Inferior parietal cortex (tissue), 1 donor: ENCODE measurements at regions not wholly inside any gene's neighbourhood (a gene's known extent, or its start where the extent isn't known, plus 50 kb on each side); places are given as distances from the start of the nearest gene placed in this dataset.
"Not testable (repeated sequence)": the region's sequence is repeated elsewhere in the genome, so short reads cannot be mapped to it uniquely, and the experiment has no call there.

Experiments
- DNase-seq: peaks from one replicate; pipeline ENCODE4 v3.0.0-alpha.2; 2016; ENCODE audit errors: extremely low spot score

DNA sequence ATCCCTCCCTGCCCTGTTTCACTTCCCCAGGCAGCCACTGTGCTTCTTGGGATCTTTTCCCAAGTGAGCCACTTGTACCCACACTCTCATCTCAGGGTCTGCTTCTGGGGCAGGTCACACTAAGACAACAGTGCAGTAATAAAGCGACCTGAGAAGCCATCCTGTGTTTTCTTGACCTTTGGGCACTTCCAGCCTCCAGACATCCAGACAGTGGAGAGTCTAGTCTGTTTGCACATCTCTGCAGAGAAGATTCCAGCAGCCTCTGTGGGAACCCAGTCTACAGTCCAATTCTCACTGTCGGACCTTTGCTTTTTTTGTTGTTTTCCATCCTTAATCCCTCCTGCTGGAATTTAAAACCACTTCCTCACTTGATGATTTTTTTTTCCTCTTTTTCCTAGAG, 50.3 kb upstream of the ATP6AP2 start:
- no peak for DNase-seq

DNA sequence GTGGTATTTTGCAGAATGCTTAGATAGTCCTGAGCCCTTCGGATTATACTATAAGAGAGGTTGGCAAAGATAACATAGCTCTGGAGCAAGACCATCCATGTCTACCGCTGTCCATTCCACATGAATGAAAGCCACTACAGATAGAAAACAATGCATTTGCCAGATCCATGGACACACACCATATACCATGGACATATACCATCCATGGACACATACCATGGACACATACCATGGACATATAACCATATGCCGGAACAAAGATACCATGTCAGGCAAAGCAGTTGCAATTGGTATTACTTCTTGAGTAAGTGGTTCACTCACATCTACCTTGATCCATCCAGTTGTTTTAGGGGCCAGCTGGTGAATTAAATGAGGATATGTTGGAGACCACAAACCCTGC, 53.2 kb upstream of the ATP6AP2 start:
- DNase-seq: no peak

DNA sequence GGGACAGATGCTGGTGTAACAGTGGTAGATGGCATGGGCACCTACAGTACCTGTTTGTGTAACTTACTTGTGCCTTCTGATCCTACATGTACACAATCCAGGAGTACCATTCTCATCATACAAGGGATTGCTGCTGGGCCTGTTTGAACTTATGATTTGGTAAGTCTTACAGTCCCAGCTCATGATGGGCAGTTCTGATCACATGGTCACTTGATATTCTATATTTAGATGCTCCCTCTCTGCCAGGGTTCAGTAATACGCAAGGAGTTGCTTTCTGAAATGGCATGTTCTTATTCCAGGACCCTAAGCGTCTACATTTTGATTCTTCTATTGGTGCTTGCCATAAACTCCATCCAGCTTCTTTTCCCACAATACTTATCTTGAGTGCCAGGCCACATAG, 54.4 kb upstream of the ATP6AP2 start:
- no peak for DNase-seq

DNA sequence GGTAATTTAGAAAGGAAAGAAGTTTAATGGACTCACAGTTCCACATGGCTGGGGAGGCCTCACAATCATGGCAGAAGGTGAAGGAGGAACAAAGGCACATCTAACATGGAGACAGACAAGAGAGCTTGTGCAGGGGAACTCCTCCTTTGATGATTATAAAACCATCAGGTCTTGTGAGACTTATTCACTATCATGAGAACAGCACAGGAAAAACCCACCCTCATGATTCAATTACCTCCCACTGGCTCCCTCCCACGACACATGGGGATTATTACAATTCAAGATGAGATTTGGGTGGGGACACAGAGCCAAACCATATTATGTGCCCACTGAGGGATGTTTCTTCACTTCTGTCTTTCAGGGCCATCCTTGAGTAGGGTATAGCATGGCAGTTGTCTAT, 54.9 kb upstream of the ATP6AP2 start:
- not testable (repeated sequence) for DNase-seq

DNA sequence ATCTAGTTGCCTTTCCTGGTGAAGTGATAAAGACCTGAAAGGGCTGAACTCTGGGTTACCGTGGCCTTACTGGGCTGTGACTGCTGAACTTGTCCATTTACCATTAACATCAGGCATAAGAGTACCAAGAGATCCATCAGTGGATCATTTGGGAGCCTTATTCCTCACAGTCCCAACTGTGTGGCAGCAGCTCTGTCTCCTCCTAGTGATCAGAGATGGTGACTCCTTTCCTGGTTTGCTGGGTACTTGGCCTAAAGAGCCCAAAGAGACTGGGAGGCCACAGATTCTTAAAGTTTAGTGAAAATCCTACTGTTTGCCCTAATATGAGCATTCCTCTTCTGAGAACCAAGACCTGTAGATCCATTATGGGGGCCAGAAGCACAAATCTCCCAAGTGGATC, 56.3 kb upstream of the ATP6AP2 start:
- no peak for DNase-seq

DNA sequence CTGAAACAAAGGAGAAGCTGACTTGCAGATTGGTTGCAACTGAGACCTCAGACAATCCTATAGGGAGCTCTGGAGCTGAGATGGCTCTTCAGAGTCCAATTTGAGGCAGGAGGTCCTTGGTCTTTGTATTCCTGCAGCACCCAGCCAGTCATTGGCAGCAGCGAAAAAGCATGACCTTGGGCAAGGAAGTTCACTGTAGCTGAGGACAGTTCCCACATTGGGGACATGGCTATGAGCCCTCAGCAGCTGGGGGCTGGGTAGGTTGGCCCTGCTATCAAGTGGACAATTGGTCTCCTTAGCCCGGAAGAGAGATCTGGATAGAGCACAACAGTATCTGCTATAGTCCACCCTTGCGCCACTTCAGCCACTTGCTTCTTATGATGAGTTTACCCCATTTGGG, 56.9 kb upstream of the ATP6AP2 start:
- no peak for DNase-seq

DNA sequence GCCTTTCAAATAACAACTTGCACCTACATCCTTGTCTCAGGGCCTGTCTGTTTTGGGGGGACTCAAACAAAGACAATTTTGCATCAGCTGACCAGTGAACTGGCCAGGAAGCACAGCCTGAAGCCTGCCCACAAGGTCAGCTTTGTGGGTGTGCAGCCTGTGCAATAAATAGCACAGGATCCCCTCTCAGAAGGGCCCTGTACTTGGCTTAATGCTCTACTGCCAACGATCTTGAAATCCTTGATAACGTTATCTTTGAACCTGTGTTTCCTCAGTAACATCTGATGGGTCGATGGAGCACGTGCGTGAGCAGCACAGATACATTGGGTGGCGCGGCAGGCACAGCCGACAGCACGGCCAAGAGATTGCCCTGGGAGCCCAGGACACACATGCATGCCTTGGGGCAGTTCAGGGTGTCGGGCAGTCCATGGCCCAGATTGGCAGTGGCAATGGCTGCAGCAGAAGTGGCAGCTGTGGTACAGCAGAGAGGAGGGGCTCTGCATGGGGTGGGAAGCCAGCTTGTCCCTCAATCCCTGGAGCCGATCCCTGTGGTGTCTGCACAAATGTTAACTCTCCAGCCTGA, 58.8 kb upstream of the ATP6AP2 start:
- DNase-seq: no peak

DNA sequence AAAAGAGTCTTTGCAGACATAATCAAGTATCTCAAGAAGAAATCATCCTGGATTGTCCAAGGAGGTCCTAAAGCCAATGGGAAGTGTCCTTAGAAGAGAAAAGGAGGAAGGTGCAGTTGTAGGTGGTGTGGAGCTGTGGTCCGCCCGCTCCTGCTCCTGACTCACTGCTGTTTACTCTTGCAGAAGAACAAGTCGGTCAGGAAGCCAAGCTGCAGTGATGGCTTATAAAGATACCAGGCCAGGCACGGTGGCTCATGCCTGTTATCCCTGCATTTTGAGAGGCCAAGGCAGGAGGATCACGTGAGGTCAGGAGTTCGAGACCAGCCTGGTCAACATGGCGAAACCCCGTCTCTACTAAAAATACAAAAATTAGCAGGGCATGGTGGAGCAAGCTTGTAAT, 66.4 kb upstream of the ATP6AP2 start:
- DNase-seq: no peak

DNA sequence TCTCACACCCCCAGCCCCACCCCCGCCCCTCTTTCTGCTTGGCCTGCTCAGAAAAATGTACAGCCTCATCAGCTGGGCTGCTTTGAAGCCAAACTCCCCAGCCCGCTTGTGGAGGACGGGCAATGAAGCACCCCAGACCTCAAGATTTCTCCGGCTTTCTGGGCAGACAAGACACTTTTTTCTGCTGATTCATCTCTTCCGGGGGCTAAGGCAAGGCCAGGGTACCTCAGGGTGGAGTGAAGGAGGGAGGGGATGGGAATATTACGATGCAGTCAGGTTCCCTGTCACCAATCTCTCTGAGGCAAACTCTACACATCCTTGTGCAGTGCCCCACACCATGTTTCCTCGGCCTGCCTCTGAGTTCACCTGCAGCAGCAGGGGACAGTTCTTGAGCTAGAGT, 66.9 kb upstream of the ATP6AP2 start:
- no peak for DNase-seq

DNA sequence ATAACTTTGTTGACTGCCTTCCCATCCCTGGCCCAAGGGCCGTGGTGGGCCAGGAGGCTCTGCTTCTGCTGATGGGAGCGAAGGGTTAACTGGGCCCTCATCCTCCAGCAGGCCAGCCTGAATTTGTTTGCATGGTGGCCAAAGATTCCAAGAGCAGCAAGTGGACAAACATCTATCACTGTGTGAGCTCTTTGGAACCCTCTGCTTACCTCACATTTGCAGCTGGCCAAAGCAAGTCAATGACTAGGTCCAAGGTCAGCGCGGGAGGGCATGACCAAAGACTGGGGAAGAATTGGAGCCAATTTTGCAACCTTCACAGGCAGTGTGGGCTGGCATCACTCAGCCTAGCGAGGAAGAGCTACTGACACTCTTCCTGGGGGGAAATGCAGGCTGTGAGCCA, 67.8 kb upstream of the ATP6AP2 start:
- no peak for DNase-seq

DNA sequence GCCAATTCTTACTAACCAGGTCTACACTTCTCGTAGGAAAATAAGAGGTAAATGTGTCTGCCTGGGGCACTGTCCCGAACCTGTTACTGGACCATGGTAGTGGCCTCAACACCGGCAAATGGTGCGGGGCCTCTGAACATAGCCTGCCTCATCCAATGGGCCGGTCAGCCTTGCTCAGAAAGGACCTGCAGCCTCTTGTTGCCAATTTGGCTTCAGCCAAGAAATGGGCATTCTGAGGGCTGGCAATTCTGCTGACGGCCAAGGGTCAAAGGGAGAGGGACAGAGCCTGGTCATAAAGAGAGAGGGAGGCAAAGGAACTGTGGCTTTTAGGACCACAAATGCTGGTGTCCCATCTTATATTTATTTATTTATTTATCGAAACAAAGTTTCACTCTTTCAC, 69.5 kb upstream of the ATP6AP2 start:
- DNase-seq: no peak

DNA sequence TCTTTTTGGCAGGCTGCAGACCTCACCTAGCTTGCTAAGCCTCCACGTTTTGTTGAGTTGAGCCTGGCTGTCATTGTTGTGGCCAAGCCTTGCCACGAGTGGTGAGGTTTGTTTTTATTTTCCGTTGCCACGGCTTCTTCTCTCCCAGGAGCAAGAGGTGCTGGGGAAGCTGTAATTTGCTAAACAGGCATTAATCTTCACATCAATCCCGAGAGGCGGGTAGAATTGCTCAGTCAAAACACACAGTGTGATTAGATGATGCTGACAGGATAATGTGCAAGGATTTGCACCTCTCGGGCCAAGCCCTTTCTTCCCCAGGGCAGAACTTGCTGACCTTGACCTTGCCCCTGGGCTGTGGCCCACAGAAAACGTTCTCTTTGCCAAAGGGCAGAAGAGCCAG, 72.2 kb upstream of the ATP6AP2 start:
- DNase-seq: no peak

DNA sequence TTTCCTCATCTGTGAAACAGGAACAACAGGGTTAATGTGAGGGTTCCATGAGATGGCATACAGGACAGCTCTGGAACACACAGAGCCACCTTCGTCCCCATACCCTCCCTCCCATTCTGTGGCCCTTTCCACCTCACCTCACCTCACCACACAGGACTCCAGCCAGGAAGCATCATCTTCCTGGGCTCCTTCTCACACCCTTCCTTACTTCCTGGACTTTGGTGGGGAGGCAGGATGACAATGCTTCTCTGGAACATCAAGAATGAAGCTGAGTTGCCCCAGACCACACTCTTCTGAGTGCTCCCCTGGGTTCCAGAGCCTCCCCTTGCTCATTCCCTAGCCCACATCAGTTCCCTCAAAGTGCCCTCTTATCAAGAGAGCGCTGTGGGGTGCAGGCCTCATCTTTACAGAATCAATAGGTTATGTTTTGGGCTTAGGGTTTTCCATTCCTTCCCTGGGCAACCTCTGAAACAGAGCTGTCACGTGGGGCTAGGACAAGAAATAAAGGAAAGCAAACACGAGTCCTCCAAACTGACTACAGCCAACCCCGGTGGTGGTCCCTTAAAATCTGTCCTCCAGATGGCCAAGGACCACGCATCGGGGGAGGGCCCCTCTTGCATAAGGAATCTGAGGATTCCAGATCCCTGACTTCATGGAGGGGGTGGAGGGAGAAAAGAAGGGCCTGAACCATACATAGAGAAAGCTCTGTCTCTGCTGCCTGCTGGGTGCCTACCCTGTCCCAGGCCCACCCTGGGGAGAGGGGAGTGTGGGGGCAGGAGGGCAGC, 74.4 kb upstream of the ATP6AP2 start:
- DNase-seq: no peak

DNA sequence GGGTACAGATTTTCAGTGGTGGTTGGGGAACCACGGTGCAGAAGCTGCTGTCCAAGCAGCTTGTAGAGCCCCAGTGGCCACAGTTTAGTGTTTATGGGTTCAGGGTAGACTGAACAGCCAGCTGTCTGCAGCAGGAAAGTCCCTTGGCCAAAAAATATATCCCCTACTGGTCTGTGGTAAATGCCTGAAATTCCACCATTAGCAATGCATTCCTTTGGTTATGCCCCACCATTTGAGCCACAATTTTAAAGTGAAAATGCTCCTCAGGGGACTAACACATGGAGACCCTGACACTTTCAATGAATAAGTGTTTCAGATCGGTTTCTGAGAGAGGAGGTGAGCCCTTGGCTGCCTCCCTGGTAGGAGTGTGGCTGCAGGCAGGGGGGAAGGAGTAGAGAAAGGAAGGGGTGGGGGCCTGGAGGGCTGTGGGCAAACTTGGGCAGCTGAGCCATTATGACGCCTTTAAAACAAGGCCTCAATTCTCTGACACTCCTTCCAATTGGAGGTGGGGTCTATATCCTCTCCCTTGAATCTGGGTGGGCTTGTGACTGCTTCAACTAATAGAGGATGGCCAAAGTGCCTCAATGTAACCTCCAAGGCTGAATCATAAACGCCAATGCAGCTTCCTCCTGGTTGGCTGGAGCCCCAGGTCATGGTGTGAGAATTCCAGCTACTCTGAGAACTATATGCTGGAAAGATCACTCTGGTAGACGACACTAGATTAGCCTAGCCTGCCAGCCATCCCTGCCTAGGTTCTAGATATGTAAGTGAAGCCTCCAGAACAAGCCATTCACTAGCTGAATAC, 75.8 kb upstream of the ATP6AP2 start:
- no peak for DNase-seq

DNA sequence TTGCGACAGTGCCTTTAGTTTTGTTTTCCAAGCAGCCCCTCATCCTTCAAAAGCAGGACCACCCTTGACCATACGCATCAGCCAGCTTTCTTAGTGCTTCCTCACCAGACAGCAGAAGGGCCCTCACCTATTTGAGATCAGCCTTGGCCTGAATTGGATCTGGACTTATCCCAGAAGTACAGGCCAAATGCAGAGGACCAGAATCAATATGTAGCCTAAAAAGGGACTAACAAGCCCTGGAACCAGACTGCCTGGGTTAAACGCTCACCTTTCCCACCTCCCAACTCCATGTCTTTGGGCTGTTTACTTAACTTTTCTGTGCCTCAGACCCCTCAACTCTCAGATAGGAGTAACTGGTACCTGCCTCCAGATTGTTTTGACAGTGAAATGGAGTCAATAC, 77.7 kb upstream of the ATP6AP2 start:
- DNase-seq: no peak

DNA sequence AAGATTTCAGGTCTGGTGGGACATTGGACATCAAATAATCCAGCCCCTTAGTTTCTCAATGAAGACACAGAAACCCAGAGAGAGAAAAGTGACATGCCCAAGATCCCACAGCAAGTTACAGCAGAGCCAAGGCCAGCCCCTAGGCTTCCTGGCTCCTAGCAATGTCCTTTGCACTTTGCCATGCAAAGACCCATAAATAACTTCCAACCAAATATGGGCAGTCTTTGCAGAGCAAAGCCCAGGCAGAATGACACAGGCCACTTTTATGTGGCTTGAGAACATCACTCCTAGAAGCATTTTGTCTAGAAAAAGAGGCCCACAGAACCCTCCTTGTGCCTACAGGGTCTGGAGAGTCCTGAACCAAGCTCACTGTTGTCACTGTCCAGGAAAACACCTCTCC, 78.1 kb upstream of the ATP6AP2 start:
- DNase-seq: no peak

DNA sequence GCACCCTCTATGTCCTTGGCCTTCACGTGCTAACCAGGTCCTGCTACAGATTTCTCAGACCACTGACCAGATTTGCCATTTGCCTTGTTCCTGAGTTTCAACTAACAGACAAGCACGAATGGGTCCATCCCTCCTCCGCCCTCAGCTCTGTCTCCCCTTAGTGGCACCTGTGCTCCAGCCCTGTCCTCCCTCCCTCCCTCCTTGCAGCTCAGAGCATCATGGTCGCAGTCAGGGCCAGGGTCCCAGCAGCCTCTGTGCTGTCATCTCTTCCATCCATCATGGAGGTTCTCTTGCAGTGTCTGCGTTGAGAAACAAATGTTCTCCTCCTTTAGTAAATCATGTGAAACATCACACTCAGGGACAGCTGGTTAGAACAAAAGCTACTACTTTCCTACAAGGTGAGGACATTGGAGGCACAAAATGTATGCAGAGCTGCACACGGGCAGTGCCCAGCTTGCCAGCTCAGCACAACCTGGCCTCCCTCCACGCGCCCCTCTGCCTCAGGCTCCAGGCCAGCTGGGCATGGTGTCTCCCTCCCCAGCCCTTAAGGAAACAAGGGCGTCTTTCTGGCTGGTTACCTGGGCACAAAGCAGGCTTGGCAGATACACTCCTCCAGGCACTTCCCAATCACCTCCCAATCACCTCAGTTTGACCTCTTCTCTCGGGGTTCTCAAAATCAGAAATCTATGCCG, 79.5 kb upstream of the ATP6AP2 start:
- DNase-seq: no peak

DNA sequence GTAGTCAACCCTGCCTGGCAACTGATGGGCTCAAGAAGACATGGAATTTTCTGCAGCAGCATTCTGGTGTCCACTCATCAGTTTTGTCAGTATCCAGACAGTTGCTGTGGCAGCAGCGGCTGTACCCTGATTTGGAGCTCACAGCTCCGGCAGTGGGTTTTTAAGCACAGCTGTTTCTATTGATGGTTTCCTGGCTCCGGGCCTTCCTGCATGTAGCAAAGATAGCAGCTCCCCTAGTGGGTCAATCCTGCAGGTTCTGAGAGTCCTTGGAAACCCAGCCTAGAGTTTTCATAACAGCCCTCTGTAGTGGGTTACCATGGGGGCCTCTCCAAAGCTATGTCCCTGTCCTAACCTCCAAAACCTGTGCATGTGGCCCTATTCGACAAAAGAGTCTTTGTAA, 84.0 kb upstream of the ATP6AP2 start:
- DNase-seq: peak; percentile 15

DNA sequence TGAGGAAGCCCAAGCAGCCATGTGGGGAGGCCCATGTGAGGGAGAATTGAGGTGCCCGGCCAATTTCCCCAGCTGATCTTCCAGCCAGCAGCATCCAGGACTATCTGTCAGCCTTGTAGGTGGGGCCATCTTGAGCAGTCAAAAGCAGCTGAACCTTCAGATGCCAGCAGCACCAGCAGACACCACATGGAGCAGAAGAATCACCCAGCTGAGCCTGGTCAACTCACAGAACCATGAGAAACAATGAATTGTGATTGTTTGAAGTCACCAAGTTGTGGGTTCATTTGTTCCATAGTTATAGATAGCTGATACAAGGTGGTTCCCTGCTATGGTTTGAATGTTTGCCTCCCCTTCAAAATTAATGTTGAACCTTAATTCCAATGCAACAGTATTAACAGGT, 85.1 kb upstream of the ATP6AP2 start:
- no peak for DNase-seq

DNA sequence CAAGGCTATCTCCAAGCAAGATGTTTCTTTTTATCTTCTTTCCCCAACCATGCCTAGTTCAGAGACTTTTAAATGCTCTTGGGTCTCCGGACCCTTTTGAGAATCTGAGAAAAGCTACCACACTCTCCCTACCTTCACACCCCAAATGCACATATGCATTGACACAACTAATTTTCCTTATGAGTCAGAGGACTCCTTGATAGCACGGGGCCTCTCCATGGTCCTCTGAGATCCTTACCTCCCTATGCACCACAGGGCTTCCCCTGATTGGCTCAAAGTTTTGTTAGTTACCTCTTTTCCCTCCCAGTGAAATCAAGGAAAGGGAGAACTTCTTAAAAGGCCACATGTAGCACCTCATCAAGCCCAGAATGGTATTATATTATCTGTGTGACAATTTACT, 86.8 kb upstream of the ATP6AP2 start:
- no peak for DNase-seq

DNA sequence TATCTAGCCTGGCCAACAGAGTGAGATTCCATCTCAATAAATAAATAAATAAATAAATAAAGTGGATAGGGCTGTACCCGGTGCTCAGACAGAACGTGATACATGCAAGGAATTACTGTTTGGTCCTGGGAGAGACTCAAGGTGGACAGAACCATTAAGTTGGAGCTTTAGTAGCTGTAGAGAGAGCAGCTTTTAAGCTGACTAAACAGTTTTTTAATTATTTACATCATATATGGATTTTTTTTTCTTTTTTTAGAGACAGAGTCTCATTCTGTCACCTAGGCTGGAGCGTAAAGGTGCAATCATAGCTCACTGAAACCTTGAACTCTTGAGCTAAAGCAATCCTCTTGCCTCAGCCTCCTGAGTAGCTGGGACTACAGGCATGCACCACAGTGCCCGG, 92.5 kb upstream of the ATP6AP2 start:
- DNase-seq: no peak

DNA sequence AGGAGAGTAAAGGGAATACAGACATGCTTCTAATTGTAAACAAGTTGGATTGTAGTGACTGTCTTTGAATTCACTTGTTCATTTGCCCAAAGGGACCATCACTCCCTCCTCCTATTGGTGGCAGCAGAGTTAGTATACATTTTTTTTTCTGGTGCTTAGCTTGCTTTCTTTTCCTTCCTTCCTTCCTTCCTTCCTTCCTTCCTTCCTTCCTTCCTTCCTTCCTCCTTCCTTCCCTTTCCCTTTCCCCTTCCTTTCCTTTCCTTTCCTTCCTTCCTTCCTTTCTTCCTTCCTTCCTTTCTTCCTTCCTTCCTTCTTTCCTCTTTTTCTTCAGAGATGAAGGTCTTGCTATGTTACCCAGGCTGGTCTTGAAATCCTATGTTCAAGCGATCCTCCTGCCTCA, 94.8 kb upstream of the ATP6AP2 start:
- no peak for DNase-seq
